Stimulated activated CD4-positive, alpha-beta T cell treated with anti-CD3 and anti-CD28 coated beads, Interleukin-1b, Interleukin-23, amount 100 ng/mL, for 24 hours (primary cell): ENCODE measurements at regions not wholly inside any gene's neighbourhood (a gene's known extent, or its start where the extent isn't known, plus 50 kb on each side); places are given as distances from the start of the nearest gene placed in this dataset.
"Not testable (repeated sequence)": the region's sequence is repeated elsewhere in the genome, so short reads cannot be mapped to it uniquely, and the experiment has no call there.

ENCODE experiments used
- DNase-seq, 4 experiments: peaks; one replicate each; pipeline ENCODE4 v3.0.0-alpha.2; 2020; ENCODE audit warnings: low read depth in 4 of 4, low spot score in 1 of 4

DNA sequence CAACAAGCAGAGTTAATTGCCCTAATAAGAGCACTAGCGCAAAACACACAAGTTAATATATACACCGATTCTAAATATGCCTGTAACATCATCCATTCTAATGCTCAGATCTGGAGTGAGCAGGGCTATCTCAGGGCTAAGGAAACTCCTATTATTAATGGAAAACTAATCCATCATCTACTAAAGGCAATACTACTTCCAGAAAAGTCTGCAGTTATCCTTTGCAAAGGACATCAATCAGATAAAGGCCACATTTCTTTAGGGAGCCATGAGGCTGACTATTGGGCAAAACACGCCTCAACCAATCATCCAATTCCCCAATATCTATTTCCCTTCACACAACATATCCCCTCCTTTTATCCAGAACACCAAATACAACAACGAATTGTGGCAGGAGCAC is 1032.3 kb upstream of the NUDT12 start:
- no peak for DNase-seq

DNA sequence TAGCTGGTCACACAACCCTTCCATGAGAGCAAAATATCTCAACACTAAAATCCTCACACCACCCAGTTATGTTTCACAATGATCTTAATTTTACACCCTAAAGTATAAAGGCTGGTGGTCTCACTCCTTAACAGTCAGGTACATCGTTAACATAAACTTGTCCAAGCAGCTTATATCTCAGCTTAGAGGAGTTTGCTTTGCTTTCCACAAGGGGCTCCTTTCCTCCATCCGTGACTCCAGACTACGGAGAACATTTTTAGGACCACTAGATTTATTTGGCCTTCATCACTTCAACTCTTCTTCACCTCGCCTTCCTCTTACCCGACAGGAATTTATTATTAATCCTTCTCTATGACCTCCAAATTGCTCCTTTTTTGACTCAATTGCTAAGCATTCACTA is 1014.1 kb upstream of the NUDT12 start:
- DNase-seq = no peak

DNA sequence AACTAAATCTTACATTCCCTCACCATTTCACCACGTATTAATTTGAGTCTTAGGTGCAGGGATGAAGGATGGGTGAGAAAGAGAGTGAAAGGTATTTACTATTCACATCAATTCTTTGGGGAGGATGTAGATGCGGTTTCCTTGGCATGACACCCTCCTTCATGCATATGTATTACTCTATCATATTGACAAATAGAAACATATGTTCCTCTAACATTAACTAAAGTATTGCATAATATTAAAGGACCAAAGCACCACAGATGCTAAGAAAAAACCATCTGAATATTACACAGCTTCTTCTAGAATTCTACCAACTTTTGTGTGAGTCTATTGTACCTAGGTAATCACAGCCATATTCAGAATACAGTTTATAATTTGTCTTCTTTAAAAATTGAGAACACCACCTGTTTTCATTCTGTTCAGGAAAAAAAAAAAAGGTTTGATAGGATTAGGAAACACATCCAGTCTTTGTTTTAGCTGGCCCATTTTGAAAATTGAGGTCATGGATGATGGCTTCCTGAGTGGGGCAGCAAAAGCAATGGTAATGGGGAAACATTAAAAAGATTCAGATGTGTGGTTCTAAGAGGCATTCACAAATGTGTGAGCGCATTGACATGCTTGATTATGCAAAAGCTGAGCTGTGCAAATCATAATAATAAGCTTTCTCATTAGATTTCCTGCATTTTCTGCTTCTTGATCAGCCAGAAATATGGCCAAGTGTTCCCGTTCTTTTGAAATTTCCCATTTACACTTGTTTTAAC is 1011.5 kb upstream of the NUDT12 start:
- DNase-seq = no peak

DNA sequence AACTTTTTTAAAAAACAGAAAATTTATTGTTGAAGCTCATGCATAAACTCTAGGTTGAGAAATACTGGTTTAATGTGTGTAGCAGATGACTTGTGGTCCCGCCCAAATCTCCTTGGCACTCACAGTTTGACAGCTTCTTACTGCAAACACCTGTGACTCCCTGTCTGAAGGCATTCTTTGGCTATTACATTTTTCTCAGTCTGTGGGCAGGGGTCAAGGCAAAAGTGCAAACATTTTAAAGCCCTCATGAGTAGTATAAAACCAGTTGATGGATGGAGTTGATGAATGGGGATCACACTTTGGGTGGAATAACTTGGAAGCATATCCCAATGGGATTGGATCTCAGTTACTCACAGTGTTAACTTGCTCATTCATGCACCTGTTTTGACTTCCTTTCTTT is 1007.0 kb upstream of the NUDT12 start:
- DNase-seq = no peak

- no peak for DNase-seq
Observed at GRCh38 chr5:104564530-104564929, 1001.9 kb upstream of the NUDT12 start.

- DNase-seq = no peak
Observed at GRCh38 chr5:104556957-104557356, 994.4 kb upstream of the NUDT12 start.

- no peak for DNase-seq
Observed at GRCh38 chr5:104551628-104552027, 989.0 kb upstream of the NUDT12 start.

DNA sequence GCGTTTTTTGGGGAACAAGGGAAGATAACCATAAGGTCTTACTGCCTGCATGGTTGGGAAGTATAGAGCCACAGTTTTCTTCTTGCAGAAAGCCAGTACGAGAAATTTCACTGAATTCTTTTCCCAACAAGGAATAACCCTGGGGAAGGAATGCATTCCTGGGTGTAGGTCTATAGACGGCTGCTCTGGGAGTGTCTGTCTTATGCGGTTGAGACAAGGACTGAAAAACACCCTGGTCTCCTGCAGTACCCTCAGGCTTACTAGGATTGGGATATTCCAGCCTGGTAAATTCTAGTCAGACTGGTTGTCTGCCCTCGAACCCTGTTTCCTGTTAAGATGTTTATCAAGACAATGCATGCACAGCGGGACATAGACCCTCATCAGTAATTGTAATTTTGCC is 984.3 kb upstream of the NUDT12 start:
- DNase-seq = not testable (repeated sequence)

DNA sequence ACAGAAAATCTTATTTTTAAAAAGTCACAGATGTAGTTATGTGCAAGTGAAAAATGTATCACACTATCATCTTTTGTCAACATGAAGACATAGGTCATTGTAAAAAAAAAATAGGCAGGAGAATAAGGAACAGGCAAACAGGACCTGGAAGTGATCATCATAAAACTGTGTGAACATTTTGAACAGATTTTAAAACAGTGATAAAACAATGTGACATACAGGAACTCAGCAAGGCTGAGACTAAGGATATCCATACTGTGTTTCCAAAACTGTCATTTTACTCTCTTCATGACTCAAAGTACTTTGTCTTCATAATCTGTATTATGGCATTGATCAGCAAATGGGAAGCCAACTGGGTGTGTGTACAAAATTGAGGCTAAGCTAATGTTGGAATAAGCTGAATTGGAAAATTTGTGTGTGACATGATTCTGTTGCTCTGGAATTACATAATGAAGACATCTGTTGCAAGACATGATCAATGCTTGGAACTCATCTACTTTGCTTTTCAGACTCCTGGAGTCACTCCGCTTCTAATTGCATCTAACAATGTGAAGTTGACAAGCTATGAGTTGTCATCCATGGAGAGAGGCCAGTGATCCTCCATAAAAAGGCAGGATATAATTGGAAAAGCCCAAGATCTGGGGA is 978.7 kb upstream of the NUDT12 start:
- no peak for DNase-seq

- no peak for DNase-seq
Observed at GRCh38 chr5:104540448-104540847, 977.9 kb upstream of the NUDT12 start.

GRCh38 chr5:104539618-104540350 is 977.2 kb upstream of the NUDT12 start:
- DNase-seq = no peak

DNA sequence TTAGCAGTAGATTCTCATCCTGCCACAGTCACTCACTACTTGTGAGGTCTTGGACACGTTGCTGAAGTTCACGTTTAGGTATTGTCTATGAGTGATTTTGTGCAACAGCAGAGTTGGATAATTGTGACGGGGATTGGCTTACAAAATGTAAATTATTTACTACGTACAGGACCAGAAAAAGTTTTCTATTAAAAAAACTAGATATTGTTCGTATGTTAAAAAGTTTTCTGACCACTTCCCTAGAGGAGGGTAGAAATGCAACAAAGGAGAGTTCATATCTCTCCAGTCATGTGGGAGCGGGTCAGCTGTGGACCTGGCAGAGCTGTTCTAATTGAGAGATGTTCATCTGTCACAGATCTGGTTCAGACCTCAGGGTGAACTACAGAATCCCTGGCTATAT is 976.1 kb upstream of the NUDT12 start:
- no peak for DNase-seq

GRCh38 chr5:104533498-104533897 is 970.9 kb upstream of the NUDT12 start:
- DNase-seq = no peak

DNA sequence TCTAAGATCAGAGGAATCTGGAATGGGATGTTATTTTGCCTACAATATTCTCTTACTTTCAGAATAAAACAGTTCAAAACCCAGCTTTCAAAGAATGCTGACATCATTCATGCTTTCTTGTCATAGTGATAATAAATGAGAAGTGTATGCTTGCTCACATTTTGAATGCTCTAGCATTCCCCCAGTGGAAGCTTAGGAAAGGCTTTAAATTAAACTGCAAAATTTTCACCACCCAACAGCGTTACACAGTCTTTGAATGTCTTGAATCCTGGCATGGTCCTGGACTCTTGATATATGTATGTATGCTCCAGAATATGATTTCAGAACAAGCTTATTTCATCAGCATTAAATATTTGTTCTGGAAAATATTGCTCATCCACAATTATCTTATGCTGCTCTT is 964.3 kb upstream of the NUDT12 start:
- no peak for DNase-seq

DNA sequence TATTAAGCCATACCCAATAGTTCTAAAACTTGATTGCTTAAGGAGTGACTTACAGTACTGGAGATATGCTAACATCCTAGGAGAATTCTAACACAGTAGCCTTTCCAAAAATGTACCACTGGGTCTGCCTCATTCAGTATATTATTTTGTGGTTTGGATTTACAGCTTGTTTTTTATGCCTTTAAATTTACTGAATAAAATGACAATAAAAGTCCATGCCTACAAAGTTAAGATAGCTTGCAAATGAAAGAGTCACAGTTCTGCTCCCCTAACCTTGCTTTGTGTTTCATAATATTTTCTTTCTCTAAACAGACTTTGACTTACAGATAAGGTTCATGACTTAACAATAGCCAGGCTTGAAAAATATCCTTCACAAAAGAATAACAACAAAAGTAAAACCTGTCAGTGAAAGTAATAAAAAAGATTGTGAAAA is 951.1 kb upstream of the NUDT12 start:
- no peak for DNase-seq

DNA sequence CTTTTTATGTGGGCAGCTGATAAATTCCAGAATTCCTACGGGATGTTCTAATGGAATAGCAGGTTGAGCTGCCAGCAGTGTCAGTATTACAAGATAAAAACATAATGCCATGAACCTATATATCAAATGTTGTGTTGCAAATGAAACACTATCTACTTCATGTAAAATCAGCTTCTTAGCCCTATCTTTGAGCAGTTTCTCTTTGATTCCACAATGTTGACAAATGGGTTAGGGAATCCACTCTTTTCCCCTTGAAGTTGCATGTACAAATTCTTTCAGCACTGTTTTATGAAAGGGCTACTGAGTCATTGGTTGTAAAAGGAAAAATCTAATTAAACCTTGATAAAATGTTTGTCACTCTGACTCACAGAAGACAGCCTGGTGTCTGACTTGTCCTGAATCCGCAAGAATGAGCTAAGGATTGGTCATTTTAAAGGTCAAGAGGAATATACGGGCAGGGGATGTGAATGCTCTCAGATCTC is 950.6 kb upstream of the NUDT12 start:
- DNase-seq = no peak

DNA sequence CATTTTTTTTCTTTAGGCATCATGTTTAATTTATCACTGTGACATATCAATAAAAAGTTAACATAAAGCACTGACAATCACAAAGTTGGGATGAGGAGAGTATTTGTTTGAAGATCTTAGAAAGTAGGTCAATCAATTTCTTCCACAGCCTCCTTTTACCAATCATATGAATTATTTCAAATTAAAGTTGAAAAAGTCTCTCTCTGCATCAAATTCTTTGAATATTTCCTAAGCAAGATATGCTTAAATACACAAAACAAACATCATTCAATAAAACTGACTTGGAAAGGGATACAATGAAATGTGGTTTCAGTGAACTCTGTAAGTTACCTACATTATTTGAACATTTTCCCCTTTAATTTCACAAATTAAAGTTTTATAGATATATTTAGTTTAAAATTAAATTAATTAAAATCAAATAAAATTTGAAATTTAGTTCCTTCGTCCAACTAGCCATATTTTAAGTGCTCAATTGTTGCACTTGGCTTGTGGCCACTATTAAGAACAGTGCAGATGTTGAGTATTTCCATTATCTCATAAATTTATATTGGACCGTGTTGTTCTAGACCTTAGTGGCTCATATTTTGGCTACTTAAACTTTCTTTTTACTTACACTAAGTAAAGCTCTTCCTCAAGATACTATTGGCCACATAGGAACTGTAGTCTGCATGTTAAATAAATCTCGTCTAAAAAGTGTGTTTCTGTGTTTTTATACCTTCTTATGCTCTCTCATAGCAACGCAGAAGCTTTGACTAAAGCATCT is 949.7 kb upstream of the NUDT12 start:
- DNase-seq = no peak

GRCh38 chr5:104498281-104498680 is 935.7 kb upstream of the NUDT12 start:
- no peak for DNase-seq

GRCh38 chr5:104494083-104494482 is 931.5 kb upstream of the NUDT12 start:
- DNase-seq = no peak

- DNase-seq = no peak
Observed at GRCh38 chr5:104472811-104473210, 910.2 kb upstream of the NUDT12 start.

- DNase-seq = no peak
Observed at GRCh38 chr5:104456122-104456521, 893.5 kb upstream of the NUDT12 start.
